ENCODE measurements at regions not wholly inside any gene's neighbourhood (a gene's known extent, or its start where the extent isn't known, plus 50 kb on each side); places are given as distances from the start of the nearest gene placed in this dataset. TPM values are rescaled to one million over a fixed set of nuclear protein-coding genes. Genes with fewer than 3 reads are reported as not detected.

DNA sequence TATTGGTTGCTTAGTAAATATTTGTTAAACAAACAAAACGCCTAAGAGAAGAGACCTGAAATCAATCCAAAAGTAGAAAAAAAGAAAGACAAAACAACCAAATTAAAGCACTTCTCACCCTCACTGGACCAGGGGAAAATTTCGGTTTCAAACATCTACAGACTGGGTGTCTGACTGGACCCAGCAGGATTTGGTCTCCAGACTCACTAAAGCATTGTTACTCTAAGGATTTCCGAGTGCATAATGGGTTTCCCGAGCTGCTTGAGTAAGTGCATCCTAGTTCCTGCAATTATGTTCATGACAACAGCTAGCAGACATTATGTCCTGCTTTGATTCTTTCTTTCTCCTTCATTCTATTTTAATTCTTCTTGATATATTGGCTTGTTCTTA, 51.8 kb upstream of the FAM3C start:
- no peak for DNase-seq

DNA sequence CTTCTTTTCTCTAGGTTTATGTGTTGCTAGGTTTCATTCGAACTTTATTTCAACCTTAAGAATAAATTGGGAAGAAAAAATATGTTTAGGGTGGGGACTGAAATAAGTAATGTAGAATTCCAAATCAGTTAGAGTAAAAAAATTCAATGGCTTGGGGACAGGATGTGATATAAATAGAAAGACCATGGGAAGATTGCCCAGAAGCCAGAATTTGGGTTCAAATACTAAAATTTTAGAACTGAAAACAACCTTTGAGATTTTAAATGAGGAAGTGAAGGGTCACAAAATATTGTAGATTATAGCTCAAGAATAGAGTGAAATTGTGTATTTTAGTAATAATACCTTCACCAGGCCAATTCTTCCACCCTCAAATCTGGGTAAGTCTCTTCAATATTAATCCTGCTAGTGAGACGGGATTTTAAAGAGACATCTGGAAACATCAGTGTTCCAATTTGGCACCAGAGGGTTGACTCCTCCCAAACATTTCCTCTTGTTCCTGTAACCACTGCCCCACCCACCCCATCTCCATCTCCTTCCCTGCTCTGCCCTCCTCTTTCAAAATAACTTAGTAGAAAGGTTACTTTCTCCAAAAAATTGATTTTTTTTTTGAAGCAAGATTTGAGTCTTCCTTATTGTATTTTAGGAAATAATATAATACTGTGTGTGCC, 51.3 kb upstream of the FAM3C start:
- DNase-seq, result peak; percentile 33

DNA sequence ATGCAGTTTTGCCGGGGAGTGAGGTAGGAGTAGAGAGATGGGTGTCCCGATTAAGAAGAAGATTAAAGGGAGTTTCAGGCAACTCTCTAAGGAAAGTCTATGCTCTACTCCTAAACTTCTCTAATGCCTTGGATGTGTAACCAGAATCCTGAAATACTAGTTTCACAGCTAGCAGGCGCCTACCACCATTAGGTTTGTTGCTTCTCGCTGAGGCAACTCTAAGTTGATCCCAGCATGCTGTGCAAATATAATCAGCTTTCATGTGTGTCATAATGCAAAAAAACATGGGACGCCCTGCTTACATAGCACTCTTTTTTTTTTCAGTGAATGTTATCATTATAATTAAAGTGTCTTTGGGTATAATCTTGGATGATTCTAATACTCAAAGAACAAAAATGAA, 50.4 kb upstream of the FAM3C start:
- DNase-seq, result no peak

Small RNA genes in the stretch of these regions (small RNA-seq; reads per million reads assigned to genes)
- gene RN7SKP277 (ENCODE audit: low replicate concordance), result not detected

Measured in skin of body (tissue), 2 donors.